K562 (cell line): ENCODE measurements at regions not wholly inside any gene's neighbourhood (a gene's known extent, or its start where the extent isn't known, plus 50 kb on each side); places are given as distances from the start of the nearest gene placed in this dataset.

ENCODE experiments used
- ATAC-seq: fragments of 200-7000 bp; cut with Tn5 transposase; 3 replicates; pipeline ENCODE4 v1.9.1; 2020; ENCODE audit warnings: moderate library complexity
- BruUV-seq: library from RNA; stranded (reverse); fragments of 400-500 nt; replicated peaks from 2 replicates; lab custom pipeline; 2021; lab: Mats Ljungman, UMichigan
- CTCF ChIA-PET: fragments of 300-600 bp; formaldehyde crosslinking; extraction: SDS; loops from one replicate; lab custom pipeline; 2021; ENCODE audit warnings: low intra/inter-chr PET ratio; lab: Yijun Ruan, JAX
- POLR2A ChIA-PET: fragments of 300-600, 350-650 bp; sonication (Branson Sonifier 250); formaldehyde crosslinking; extraction: SDS; loops from one replicate; lab custom pipeline; 2021; ENCODE audit warnings: antibody characterized with exemption, inconsistent platforms; lab: Yijun Ruan, JAX
- DNase-seq, 4 experiments: peaks; one replicate each; pipeline versions ENCODE4 v3.0.0 to v3.0.0-alpha.2; 2011 to 2018; ENCODE audit warnings: low spot score in 3 of 4, mixed read lengths in 3 of 4; ENCODE audit errors: extremely low read depth in 1 of 4
- FAIRE-seq: peaks from 2 replicates; lab custom pipeline; 2011; peaks lifted over from hg19 to GRCh38; lab: Jason Lieb, UNC
- H2AFZ ChIP-seq: 2 replicates; pipeline ENCODE4 v1.6.0; 2011; ENCODE audit warnings: low read depth, low read length, control low read depth, inconsistent platforms
- H3K27ac ChIP-seq: fragments of 200-600 bp; 3 replicates; pipeline ENCODE4 v1.8.0; 2011; ENCODE audit warnings: low read depth, mild to moderate bottlenecking, control low read depth, inconsistent platforms, low read length, moderate library complexity, mixed read lengths; ENCODE audit errors: extremely low read depth
- H3K27me3 ChIP-seq, 2 experiments: fragments of 300-600 bp in 1 of 2; 2 replicates in 1 of 2; 3 replicates in 1 of 2; pipeline versions ENCODE4 v1.6.0 to v1.8.0; 2011; ENCODE audit warnings: inconsistent platforms in 2 of 2, low read length in 2 of 2, mild to moderate bottlenecking in 1 of 2, mixed read lengths in 1 of 2, moderate library complexity in 1 of 2; ENCODE audit not compliant: control insufficient read depth in 2 of 2, insufficient read depth in 2 of 2
- H3K36me3 ChIP-seq: fragments of 300-600 bp; 3 replicates; pipeline ENCODE4 v1.8.0; 2011; ENCODE audit warnings: mild to moderate bottlenecking, low read length, inconsistent platforms; ENCODE audit not compliant: control insufficient read depth, insufficient read depth
- H3K4me1 ChIP-seq, 2 experiments: fragments of 200-600 bp in 1 of 2; replicated peaks in 1 of 2; 2 replicates in 1 of 2; 3 replicates in 1 of 2; pipeline versions ENCODE4 v1.5.1 to v1.8.0; 2011; ENCODE audit warnings: inconsistent platforms in 2 of 2, low read length in 2 of 2, mild to moderate bottlenecking in 1 of 2, mixed read lengths in 1 of 2, moderate library complexity in 1 of 2; ENCODE audit not compliant: control insufficient read depth in 2 of 2, insufficient read depth in 2 of 2
- H3K4me2 ChIP-seq: 2 replicates; pipeline ENCODE4 v1.6.1; 2011; ENCODE audit warnings: low read length, control low read depth, inconsistent platforms, mixed read lengths; ENCODE audit not compliant: insufficient read depth
- H3K4me3 ChIP-seq: fragments of 200-600 bp; sonication (generic), shearing (Covaris generic); 2 replicates; pipeline ENCODE4 v1.5.1; 2016; ENCODE audit warnings: control low read depth, inconsistent platforms
- H3K79me2 ChIP-seq: fragments of 200-600 bp; 3 replicates; pipeline ENCODE4 v1.8.0; 2011; ENCODE audit warnings: low read length, inconsistent platforms; ENCODE audit not compliant: control insufficient read depth, insufficient read depth
- H3K9ac ChIP-seq, 2 experiments: 2 replicates each; pipeline versions ENCODE4 v1.6.0 to v1.6.1; 2011; ENCODE audit warnings: low read depth in 2 of 2, low read length in 2 of 2, control low read depth in 1 of 2, inconsistent platforms in 1 of 2, mild to moderate bottlenecking in 1 of 2, mixed read lengths in 1 of 2; ENCODE audit not compliant: insufficient read depth in 1 of 2
- H3K9me1 ChIP-seq: one replicate; pipeline ENCODE4 v1.6.0; 2011; ENCODE audit warnings: inconsistent platforms, mild to moderate bottlenecking, low read length, moderate library complexity; ENCODE audit not compliant: control insufficient read depth, insufficient read depth
- H3K9me3 ChIP-seq: replicated peaks from 2 replicates; pipeline ENCODE4 v1.5.1; 2011; ENCODE audit warnings: low read depth, low read length, inconsistent platforms; ENCODE audit not compliant: control insufficient read depth, insufficient read depth
- H4K20me1 ChIP-seq: replicated peaks from 2 replicates; pipeline ENCODE4 v1.6.1; 2011; ENCODE audit warnings: low read length, inconsistent platforms, mixed read lengths; ENCODE audit not compliant: control insufficient read depth, insufficient read depth
- GTF3C2 ChIP-seq: IDR thresholded peaks from 3 replicates; pipeline ENCODE4 v1.6.1; 2011; ENCODE audit warnings: borderline replicate concordance, mild to moderate bottlenecking, moderate library complexity; ENCODE audit not compliant: insufficient read length; ENCODE audit errors: extremely low read depth
- MNT ChIP-seq, 2 experiments: fragments of 450-650 bp; conservative IDR thresholded peaks; 2 replicates each; pipeline ENCODE4 v1.6.1; 2017; ENCODE audit warnings: mild to moderate bottlenecking in 2 of 2, moderate library complexity in 2 of 2
- NFRKB ChIP-seq: fragments of 450-650 bp; IDR thresholded peaks from 2 replicates; pipeline ENCODE4 v1.6.1; 2016; ENCODE audit warnings: low read depth
- PYGO2 ChIP-seq: fragments of 450-650 bp; IDR thresholded peaks from 2 replicates; pipeline ENCODE4 v1.6.1; 2016; ENCODE audit warnings: mild to moderate bottlenecking, missing genetic modification characterization, moderate library complexity, missing compliant biosample characterization
- RBBP5 ChIP-seq: fragments of 200-600 bp; sonication (generic); IDR thresholded peaks from 2 replicates; pipeline ENCODE4 v1.6.1; 2012; ENCODE audit warnings: borderline replicate concordance, mild to moderate bottlenecking, low read length, control low read depth, inconsistent platforms; ENCODE audit not compliant: insufficient read depth, poor library complexity, severe bottlenecking
- TCF15 ChIP-seq: fragments of 250-450 bp; sonication (Bioruptor Pico); IDR thresholded peaks from 2 replicates; pipeline ENCODE4 v1.8.0; 2022; ENCODE audit warnings: moderate library complexity, mild to moderate bottlenecking, inconsistent platforms
- THRB ChIP-seq: fragments of 450-650 bp; formaldehyde crosslinking; conservative IDR thresholded peaks from 2 replicates; pipeline ENCODE4 v1.4.0; 2022; ENCODE audit warnings: mild to moderate bottlenecking, missing genetic modification characterization
- UBTF ChIP-seq, 2 experiments: IDR thresholded peaks; 2 replicates each; pipeline ENCODE4 v1.6.1; 2012; ENCODE audit warnings: improper control_type of control experiment in 2 of 2, low read depth in 2 of 2, low read length in 2 of 2, borderline replicate concordance in 1 of 2
- ZNF347 ChIP-seq: fragments of 450-650 bp; formaldehyde crosslinking; IDR thresholded peaks from 2 replicates; pipeline ENCODE4 v1.4.0; 2020; ENCODE audit warnings: low read depth, mild to moderate bottlenecking, moderate library complexity
- ZNF785 ChIP-seq: fragments of 250-450 bp; sonication (Bioruptor Pico); IDR thresholded peaks from 2 replicates; pipeline ENCODE4 v1.4.0; 2020; ENCODE audit warnings: mild to moderate bottlenecking
- ZNF79 ChIP-seq: fragments of 250-450 bp; sonication (Bioruptor Pico); IDR thresholded peaks from 2 replicates; pipeline ENCODE4 v1.4.0; 2020; ENCODE audit warnings: low read depth, mild to moderate bottlenecking, moderate library complexity
- ZSCAN29 ChIP-seq: fragments of 450-650 bp; IDR thresholded peaks from 2 replicates; pipeline ENCODE4 v1.6.1; 2017
- WGBS: fragments of 100-300 bp; shearing (Covaris generic); methylation state at CpG from one replicate; pipeline ENCODE4 v1.1.6; 2016; ENCODE audit warnings: low coverage, mixed read lengths; ENCODE audit not compliant: insufficient coverage; ENCODE audit errors: missing lambda C conversion rate; 5-methylcytosine and 5-hydroxymethylcytosine counted together
- in situ Hi-C: fragments of 300-500 bp; cut with MboI; formaldehyde crosslinking; loops from 4 replicates; pipeline ENCODE4 v1.15.0; 2018; ENCODE audit warnings: inconsistent platforms, mixed read lengths
- intact Hi-C: fragments of 100-400 bp; cut with micrococcal nuclease; formaldehyde crosslinking; loops from 2 replicates; pipeline ENCODE4 v1.14.2; 2022

GRCh38 chr13:111908361-111908760 is 158.6 kb upstream of the SOX1 start (continued):
- TF ChIP-seq THRB (CRISPR knock-in tag) (no peak), ZNF785 (CRISPR knock-in tag) (no peak)

- peaks cover 0 to 5% of the 10 kb centered on the region in 2 experiments; a peak in 2 of 5 replicates for H3K4me1 ChIP-seq
- in situ Hi-C loops = no loop called here
- no TSS peak for BruUV-seq
- peaks cover 0 to 19% of the 10 kb centered on the region in 2 experiments; a peak in 1 of 5 replicates for H3K27me3 ChIP-seq
- H4K20me1 ChIP-seq = no peaks in the 10 kb centered on the region
- H3K4me3 ChIP-seq = no peak overlapping the region
- H3K9me3 ChIP-seq = no peaks in the 10 kb centered on the region
- H3K4me2 ChIP-seq = no peak overlapping the region
- ATAC-seq (no peak), DNase-seq (no peak), FAIRE-seq (no peak)
- WGBS = 1% methylated on average over 7 of the region's 8 CpGs
- H3K9ac ChIP-seq = no peak overlapping the region
- CTCF ChIA-PET = no interaction called here
- no peak overlapping the region for H2AFZ ChIP-seq
- no peak overlapping the region for H3K27ac ChIP-seq
- no peaks in the 10 kb centered on the region for H3K9me1 ChIP-seq
- POLR2A ChIA-PET = no interaction called here
- no peaks in the 10 kb centered on the region for H3K36me3 ChIP-seq
- intact Hi-C loops = no loop called here
- no peaks in the 10 kb centered on the region for H3K79me2 ChIP-seq
- TF ChIP-seq ZNF79 (CRISPR knock-in tag) = no peak
- TF ChIP-seq RBBP5 = no peak
- TF ChIP-seq ZNF347 (CRISPR knock-in tag) = no peak
- TF ChIP-seq UBTF (IDR thresholded peaks at IDR 0.05; ENCODE audit: borderline replicate concordance in 1 of 2, low read depth in 2 of 2, low read length in 2 of 2) = no peak
- TF ChIP-seq PYGO2 (tag) = no peak
- no peak for TF ChIP-seq NFRKB
- TF ChIP-seq TCF15 (CRISPR knock-in tag) = no peak
- TF ChIP-seq MNT (conservative IDR thresholded peaks at IDR 0.05) = no peak
- TF ChIP-seq ZSCAN29 = no peak
- no peak for TF ChIP-seq GTF3C2
These were observed 158.0 kb upstream of the SOX1 start for GRCh38 chr13:111908981-111909380.
